GM10266 (cell line): ENCODE measurements at regions not wholly inside any gene's neighbourhood (a gene's known extent, or its start where the extent isn't known, plus 50 kb on each side); places are given as distances from the start of the nearest gene placed in this dataset.

Source experiments
- DNase-seq: peaks from one replicate; pipeline ENCODE4 v3.0.0; 2012; ENCODE audit errors: extremely low spot score
- CTCF ChIP-seq: IDR thresholded peaks from 2 replicates; pipeline ENCODE4 v1.5.1; 2012; ENCODE audit warnings: mild to moderate bottlenecking, low read depth; ENCODE audit not compliant: control insufficient read depth, insufficient read depth; ENCODE audit errors: missing control alignments

GRCh38 chr10:85238676-85239075, 910.3 kb downstream of the CCSER2 start:
- no peak for DNase-seq
- TF ChIP-seq CTCF = no peak

GRCh38 chr10:85250304-85250703, 921.9 kb downstream of the CCSER2 start:
- no peak for TF ChIP-seq CTCF
- DNase-seq = no peak

GRCh38 chr10:85256481-85256880, 928.1 kb downstream of the CCSER2 start:
- no peak for DNase-seq
- TF ChIP-seq CTCF = no peak

- DNase-seq = no peak
- TF ChIP-seq CTCF = no peak
These were observed 931.5 kb downstream of the CCSER2 start for GRCh38 chr10:85259908-85260307.

- no peak for TF ChIP-seq CTCF
- no peak for DNase-seq
These were observed 934.6 kb downstream of the CCSER2 start for GRCh38 chr10:85262992-85263391.

- TF ChIP-seq CTCF = no peak
- DNase-seq = no peak
These were observed 936.7 kb downstream of the CCSER2 start for GRCh38 chr10:85265121-85265520.

GRCh38 chr10:85266808-85267207, 938.4 kb downstream of the CCSER2 start:
- no peak for TF ChIP-seq CTCF
- DNase-seq = no peak
